AG09319 (cell line): ENCODE measurements at regions not wholly inside any gene's neighbourhood (a gene's known extent, or its start where the extent isn't known, plus 50 kb on each side); places are given as distances from the start of the nearest gene placed in this dataset.

Source experiments
- DNase-seq: peaks from one replicate; pipeline ENCODE4 v3.0.0-alpha.2; 2010; ENCODE audit warnings: low read depth; ENCODE audit errors: extremely low read depth
- TF ChIP-seq, protein P1 (sequence below): IDR thresholded peaks from 2 replicates; pipeline ENCODE4 v1.5.1; 2011; ENCODE audit warnings: low read depth, mild to moderate bottlenecking, inconsistent platforms, low read length, moderate library complexity

DNA sequence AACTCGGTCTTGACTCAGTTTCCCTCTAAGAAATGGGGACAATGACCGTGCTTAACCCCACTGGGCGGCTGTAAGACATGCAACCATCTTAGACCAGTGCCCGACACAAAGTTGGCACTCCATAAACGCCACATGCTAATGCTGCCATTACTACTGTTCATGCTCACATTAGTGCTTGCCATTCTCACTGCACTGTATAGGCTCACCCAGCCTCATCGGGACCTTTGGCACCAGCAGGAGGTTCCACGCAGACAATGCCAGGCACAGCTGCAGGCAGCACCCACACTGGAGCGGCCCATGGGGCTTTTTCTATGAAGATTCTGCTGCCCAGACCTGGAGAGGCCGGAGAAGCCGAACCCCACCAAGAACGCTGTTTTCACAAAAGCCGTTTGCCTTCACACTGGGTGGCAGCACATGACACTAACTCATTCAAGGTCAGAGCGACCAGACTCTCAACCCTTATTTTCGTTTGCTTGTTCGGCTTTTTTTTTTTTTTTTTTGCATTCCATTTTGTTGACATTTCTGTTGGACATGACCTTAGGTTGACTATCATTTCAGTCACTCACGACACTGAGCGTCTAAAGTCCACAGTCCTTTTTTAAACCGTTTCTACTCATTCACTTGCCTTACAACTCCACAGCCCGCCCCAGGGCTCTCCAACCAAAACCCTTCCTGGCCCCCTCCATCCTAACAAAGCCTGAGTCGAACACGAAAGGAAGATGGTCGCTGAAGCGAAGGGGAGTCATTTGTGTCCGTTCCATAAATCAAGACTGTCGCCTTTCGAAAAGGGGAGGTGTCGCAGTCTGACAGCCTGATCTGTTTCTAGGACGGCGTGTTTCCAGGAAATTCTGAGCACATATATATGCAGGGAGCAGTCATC, 124.4 kb upstream of the RNF32 start:
- no peak for DNase-seq
- TF ChIP-seq, protein P1, sequence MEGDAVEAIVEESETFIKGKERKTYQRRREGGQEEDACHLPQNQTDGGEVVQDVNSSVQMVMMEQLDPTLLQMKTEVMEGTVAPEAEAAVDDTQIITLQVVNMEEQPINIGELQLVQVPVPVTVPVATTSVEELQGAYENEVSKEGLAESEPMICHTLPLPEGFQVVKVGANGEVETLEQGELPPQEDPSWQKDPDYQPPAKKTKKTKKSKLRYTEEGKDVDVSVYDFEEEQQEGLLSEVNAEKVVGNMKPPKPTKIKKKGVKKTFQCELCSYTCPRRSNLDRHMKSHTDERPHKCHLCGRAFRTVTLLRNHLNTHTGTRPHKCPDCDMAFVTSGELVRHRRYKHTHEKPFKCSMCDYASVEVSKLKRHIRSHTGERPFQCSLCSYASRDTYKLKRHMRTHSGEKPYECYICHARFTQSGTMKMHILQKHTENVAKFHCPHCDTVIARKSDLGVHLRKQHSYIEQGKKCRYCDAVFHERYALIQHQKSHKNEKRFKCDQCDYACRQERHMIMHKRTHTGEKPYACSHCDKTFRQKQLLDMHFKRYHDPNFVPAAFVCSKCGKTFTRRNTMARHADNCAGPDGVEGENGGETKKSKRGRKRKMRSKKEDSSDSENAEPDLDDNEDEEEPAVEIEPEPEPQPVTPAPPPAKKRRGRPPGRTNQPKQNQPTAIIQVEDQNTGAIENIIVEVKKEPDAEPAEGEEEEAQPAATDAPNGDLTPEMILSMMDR, result no peak

DNA sequence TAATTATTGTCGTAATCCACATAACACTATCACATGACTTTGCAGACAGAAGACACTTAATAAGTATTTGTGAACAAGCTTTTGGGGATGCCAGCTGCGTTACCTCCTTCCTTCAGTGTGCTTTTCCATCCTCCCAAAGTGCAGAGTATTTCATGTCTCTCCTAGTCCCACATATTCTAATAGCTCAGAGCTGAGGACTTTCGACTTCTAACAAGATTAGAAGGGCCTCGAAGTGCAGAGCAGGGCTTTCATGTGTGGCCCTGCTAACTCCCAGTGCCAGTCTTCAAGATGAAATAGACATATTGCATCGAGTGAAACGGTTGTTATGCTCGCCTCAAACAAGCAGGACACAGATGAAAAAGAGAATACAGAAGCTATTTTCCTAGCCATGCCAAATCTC, 125.7 kb upstream of the RNF32 start:
- TF ChIP-seq, protein P1, result no peak

DNA sequence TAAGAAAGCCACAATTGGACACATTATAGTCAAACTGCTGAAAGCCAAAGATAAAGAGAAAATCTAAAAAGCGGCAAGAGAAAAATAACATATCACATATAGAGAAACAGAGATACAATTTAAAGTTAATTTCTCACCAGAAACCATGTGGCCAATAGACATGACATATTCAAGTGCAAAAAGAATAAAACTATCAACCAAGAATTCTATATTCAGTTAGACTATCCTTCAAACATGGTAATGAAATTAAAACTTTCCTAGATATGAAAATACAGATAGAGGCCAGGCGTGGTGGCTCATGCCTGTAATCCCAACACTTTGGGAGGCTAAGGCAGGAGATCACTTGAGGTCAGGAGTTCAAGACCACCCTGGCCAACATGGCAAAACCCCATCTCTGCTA, 129.1 kb upstream of the RNF32 start:
- TF ChIP-seq, protein P1, result no peak

More for the DNA sequence above, 125.7 kb upstream of the RNF32 start:
- DNase-seq, result no peak

DNA sequence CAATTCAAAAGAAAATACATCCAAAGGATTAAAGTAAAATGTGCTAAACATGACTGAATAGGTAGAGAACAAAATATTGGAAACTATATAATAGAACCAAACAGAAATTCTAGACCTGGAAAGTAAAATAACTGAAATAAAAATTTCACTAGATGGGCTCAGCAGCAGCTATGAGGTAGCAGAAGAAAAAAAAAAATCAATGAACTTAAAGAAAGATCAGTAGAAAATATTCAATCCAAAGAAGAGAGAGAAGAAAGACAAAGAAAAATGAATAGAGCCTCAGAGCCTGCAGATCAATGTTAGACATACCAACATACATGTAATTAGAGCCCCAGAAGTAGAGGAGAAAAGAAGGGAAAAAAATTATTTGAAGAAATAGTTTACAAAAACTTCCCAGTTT, 129.6 kb upstream of the RNF32 start:
- no peak for DNase-seq
- TF ChIP-seq, protein P1, result no peak

More for the DNA sequence above, 129.1 kb upstream of the RNF32 start:
- no peak for DNase-seq

DNA sequence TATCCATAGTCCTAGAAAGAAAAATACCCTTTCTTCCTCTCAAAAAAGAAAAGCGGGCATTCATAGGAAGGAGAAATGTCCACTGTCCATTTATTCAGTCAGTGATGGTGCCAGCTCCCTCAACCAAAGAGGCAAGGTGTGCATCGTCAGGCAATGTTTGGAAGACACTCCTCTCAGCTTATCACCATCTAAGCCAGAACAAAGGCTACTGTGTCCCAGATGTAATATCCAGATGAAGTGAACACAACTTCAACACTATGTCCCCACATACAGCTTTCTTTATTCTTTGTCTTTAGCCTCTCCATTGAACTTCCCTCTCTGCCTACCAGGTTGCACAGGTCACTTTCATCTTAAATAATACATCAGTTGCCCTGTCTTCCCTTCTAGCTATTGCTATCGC, 131.4 kb upstream of the RNF32 start:
- DNase-seq, result no peak
- TF ChIP-seq, protein P1, result no peak

DNA sequence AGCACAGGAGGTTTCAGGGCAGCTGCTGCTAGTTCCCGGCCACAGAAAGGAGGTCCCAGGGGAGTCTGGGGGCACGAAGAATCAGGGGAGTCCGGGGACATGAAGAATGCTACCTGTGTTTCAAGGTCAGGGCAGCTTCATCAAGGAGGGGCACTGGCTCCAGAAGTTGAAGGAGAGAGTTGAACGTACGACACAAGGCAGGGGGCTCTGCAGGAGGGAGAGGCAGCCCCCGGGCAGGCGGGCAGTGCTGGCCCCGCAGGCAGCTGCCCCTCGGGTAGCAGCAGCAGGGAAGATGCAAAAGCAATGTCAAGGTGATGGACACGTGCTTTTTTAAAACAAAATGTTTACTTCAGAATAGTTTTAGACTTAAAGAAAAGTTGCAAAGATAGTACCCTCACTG, 134.7 kb upstream of the RNF32 start:
- TF ChIP-seq, protein P1, result no peak

DNA sequence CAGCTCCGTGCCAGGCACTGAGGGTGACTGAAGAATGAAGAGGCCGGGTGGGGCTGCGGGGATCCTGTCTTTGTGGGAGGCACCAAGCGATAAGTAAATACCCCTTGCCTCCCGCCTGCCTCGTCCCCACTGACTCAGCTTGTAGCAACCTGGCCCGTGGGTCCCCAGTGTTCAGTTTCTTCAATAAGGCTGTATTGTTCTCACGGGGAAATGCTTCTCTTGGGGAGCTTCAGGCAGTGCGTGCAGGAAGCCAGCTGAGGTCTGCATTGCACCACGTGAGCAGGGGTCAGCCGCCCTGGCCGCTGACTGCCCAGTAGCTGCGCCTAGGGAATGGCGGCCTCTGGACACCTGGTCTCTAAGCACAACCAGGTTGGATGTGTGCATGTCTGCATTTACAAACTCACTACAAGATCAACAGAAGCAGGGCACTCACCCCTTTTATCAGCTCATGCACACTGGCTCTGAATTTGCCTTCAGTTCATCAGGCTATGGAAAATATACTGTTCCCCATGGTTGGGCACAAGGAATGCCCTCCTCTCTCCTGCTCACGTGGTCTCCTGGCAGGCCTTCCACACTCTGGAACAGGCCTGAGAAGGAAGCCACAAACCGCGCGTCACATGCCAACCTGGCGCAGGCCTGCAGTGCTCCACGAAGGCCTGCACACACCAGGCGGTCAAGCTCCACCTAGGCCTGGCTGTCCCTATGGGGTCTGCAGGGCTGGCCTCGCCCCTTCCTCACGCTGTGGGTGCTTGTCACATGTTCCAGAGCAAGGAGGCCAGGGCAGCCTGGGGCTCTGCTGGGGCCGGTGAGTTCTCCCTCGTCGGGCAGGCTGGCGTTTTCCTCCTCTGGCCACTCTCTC, 135.7 kb upstream of the RNF32 start:
- TF ChIP-seq, protein P1, result no peak
- no peak for DNase-seq

More for the DNA sequence above, 134.7 kb upstream of the RNF32 start:
- no peak for DNase-seq
